H9 (cell line): ENCODE measurements at regions not wholly inside any gene's neighbourhood (a gene's known extent, or its start where the extent isn't known, plus 50 kb on each side); places are given as distances from the start of the nearest gene placed in this dataset.

Experiments
- DNase-seq: peaks from one replicate; pipeline ENCODE4 v3.0.0-alpha.2; 2017
- H2AFZ ChIP-seq: one replicate; pipeline ENCODE4 v1.6.1; 2013; ENCODE audit warnings: mild to moderate bottlenecking, low read length, control low read depth, moderate library complexity
- H2AK5ac ChIP-seq: 2 replicates; pipeline ENCODE4 v1.6.1; 2013; ENCODE audit warnings: low read length, control low read depth, mixed read lengths; ENCODE audit not compliant: insufficient read length
- H2BK120ac ChIP-seq: one replicate; pipeline ENCODE4 v1.6.1; 2013; ENCODE audit warnings: low read depth, mild to moderate bottlenecking, low read length, control low read depth, inconsistent platforms; ENCODE audit not compliant: poor library complexity, severe bottlenecking
- H2BK12ac ChIP-seq: 2 replicates; pipeline ENCODE4 v1.6.1; 2013; ENCODE audit warnings: low read length, control low read depth, mixed read lengths, low read depth; ENCODE audit not compliant: insufficient read length
- H2BK15ac ChIP-seq: 2 replicates; pipeline ENCODE4 v1.6.1; 2013; ENCODE audit warnings: low read depth, low read length, control low read depth
- H2BK20ac ChIP-seq: one replicate; pipeline ENCODE4 v1.6.1; 2013; ENCODE audit warnings: low read depth, mild to moderate bottlenecking, low read length, control low read depth, inconsistent platforms; ENCODE audit not compliant: poor library complexity, severe bottlenecking
- H2BK5ac ChIP-seq: 2 replicates; pipeline ENCODE4 v1.6.1; 2013; ENCODE audit warnings: low read length, control low read depth, mixed read lengths; ENCODE audit not compliant: insufficient read length
- H3K14ac ChIP-seq: 2 replicates; pipeline ENCODE4 v1.6.1; 2013; ENCODE audit warnings: low read length, control low read depth; ENCODE audit not compliant: insufficient read depth
- H3K18ac ChIP-seq: 2 replicates; pipeline ENCODE4 v1.6.1; 2013; ENCODE audit warnings: low read depth, mild to moderate bottlenecking, mixed read lengths, low read length, control low read depth; ENCODE audit not compliant: insufficient read length
- H3K23ac ChIP-seq: 2 replicates; pipeline ENCODE4 v1.6.1; 2013; ENCODE audit warnings: low read length, control low read depth, mixed read lengths, low read depth; ENCODE audit not compliant: insufficient read length
- H3K23me2 ChIP-seq: 2 replicates; pipeline ENCODE4 v1.6.1; 2013; ENCODE audit warnings: low read depth, mild to moderate bottlenecking, mixed read lengths, low read length, control low read depth; ENCODE audit not compliant: insufficient read length, poor library complexity, severe bottlenecking
- H3K27ac ChIP-seq: 2 replicates; pipeline ENCODE4 v1.5.1; 2013; ENCODE audit warnings: low read length, control low read depth, mixed read lengths, low read depth; ENCODE audit not compliant: insufficient read length
- H3K27me3 ChIP-seq: 2 replicates; pipeline ENCODE4 v1.6.1; 2013; ENCODE audit warnings: low read length, control low read depth, inconsistent platforms; ENCODE audit not compliant: insufficient read depth
- H3K4ac ChIP-seq: 2 replicates; pipeline ENCODE4 v1.6.1; 2013; ENCODE audit warnings: low read depth, mild to moderate bottlenecking, control low read depth, inconsistent platforms, low read length, moderate library complexity
- H3K4me1 ChIP-seq: 2 replicates; pipeline ENCODE4 v1.6.1; 2013; ENCODE audit warnings: low read length, control low read depth, inconsistent platforms; ENCODE audit not compliant: insufficient read depth
- H3K4me2 ChIP-seq: 2 replicates; pipeline ENCODE4 v1.6.1; 2013; ENCODE audit warnings: low read length, control low read depth, mixed read lengths; ENCODE audit not compliant: insufficient read length, insufficient read depth
- H3K56ac ChIP-seq: 2 replicates; pipeline ENCODE4 v1.6.1; 2013; ENCODE audit warnings: low read depth, mild to moderate bottlenecking, mixed read lengths, low read length, control low read depth; ENCODE audit not compliant: insufficient read length
- H3K79me1 ChIP-seq: 2 replicates; pipeline ENCODE4 v1.6.1; 2013; ENCODE audit warnings: low read depth, mild to moderate bottlenecking, moderate library complexity, low read length, control low read depth, inconsistent platforms; ENCODE audit not compliant: insufficient read depth, poor library complexity, severe bottlenecking
- H3K79me2 ChIP-seq: 2 replicates; pipeline ENCODE4 v1.6.1; 2013; ENCODE audit warnings: low read length, control low read depth, inconsistent platforms; ENCODE audit not compliant: insufficient read depth
- H3K9ac ChIP-seq: 2 replicates; pipeline ENCODE4 v1.6.1; 2013; ENCODE audit warnings: low read length, control low read depth, mixed read lengths; ENCODE audit not compliant: insufficient read length; ENCODE audit errors: extremely low read depth
- H3K9me3 ChIP-seq: one replicate; pipeline ENCODE4 v1.6.1; 2013; ENCODE audit warnings: low read depth, low read length, inconsistent platforms; ENCODE audit not compliant: control insufficient read depth
- H3T11ph ChIP-seq: one replicate; pipeline ENCODE4 v1.6.1; 2013; ENCODE audit warnings: mild to moderate bottlenecking, low read length, control low read depth, inconsistent platforms
- H4K20me1 ChIP-seq: one replicate; pipeline ENCODE4 v1.6.1; 2013; ENCODE audit not compliant: control insufficient read depth, insufficient read length, insufficient read depth
- H4K5ac ChIP-seq: 2 replicates; pipeline ENCODE4 v1.6.1; 2013; ENCODE audit warnings: low read depth, mild to moderate bottlenecking, mixed read lengths, low read length, control low read depth; ENCODE audit not compliant: insufficient read length
- H4K8ac ChIP-seq: replicated peaks from 2 replicates; pipeline ENCODE4 v1.6.1; 2013; ENCODE audit warnings: low read length, control low read depth, mixed read lengths, low read depth; ENCODE audit not compliant: insufficient read length
- H4K91ac ChIP-seq: 2 replicates; pipeline ENCODE4 v1.6.1; 2013; ENCODE audit warnings: low read depth, mild to moderate bottlenecking, moderate library complexity, mixed read lengths, low read length, control low read depth; ENCODE audit not compliant: insufficient read length
- H3K27ac Mint-ChIP-seq, 3 experiments: 2 replicates in 2 of 3; 3 replicates in 1 of 3; pipeline ENCODE4 v1.8.0; 2020 to 2021; ENCODE audit warnings: mixed read lengths in 3 of 3, mild to moderate bottlenecking in 1 of 3, moderate library complexity in 1 of 3
- H3K27me3 Mint-ChIP-seq: 2 replicates; pipeline ENCODE4 v1.8.0; 2021; ENCODE audit warnings: low read depth, mild to moderate bottlenecking, moderate library complexity, mixed read lengths
- H3K36me3 Mint-ChIP-seq, 3 experiments: 2 replicates in 2 of 3; 3 replicates in 1 of 3; pipeline ENCODE4 v1.8.0; 2020 to 2021; ENCODE audit warnings: low read depth in 3 of 3, mixed read lengths in 3 of 3; ENCODE audit not compliant: insufficient read depth in 1 of 3
- H3K4me1 Mint-ChIP-seq, 2 experiments: 2 replicates each; pipeline ENCODE4 v1.8.0; 2020; ENCODE audit warnings: mixed read lengths in 2 of 2
- H3K4me3 Mint-ChIP-seq, 2 experiments: 2 replicates in 1 of 2; 3 replicates in 1 of 2; pipeline ENCODE4 v1.8.0; 2020 to 2021; ENCODE audit warnings: mild to moderate bottlenecking in 2 of 2, mixed read lengths in 2 of 2, moderate library complexity in 1 of 2
- H3K9me3 Mint-ChIP-seq, 2 experiments: 2 replicates in 1 of 2; 3 replicates in 1 of 2; pipeline ENCODE4 v1.8.0; 2020; ENCODE audit warnings: mild to moderate bottlenecking in 2 of 2, mixed read lengths in 2 of 2, moderate library complexity in 1 of 2
- WGBS: extraction: QIAGEN DNeasy Blood & Tissue Kit; methylation state at CpG from one replicate; pipeline ENCODE4 v1.1.7; 2013; ENCODE audit warnings: missing lambda C conversion rate, low lambda C conversion rate, mixed read lengths; ENCODE audit not compliant: insufficient read length; ENCODE audit errors: extremely low coverage; 5-methylcytosine and 5-hydroxymethylcytosine counted together
- TF ChIP-seq, protein P1 (sequence below): fragments of 200-600 bp; sonication (generic); conservative IDR thresholded peaks from 3 replicates; pipeline ENCODE4 v1.8.0; 2021; ENCODE audit warnings: antibody characterized with exemption, mild to moderate bottlenecking

GRCh38 chr16:54203384-54203783 lies 83.2 kb downstream of the IRX3 start:
- H3K4ac ChIP-seq, result no peak overlapping the region
- H2BK20ac ChIP-seq, result no peak overlapping the region
- no peak overlapping the region for H3K18ac ChIP-seq
- H3K9me3 ChIP-seq, result no peaks in the 10 kb centered on the region
- no peaks in the 10 kb centered on the region for H3K23me2 ChIP-seq
- H3K4me2 ChIP-seq, result no peak overlapping the region
- H3K79me1 ChIP-seq, result no peaks in the 10 kb centered on the region
- H3K4me1 Mint-ChIP-seq, result peaks cover 4 to 14% of the 10 kb centered on the region in 2 experiments; a peak in 3 of 4 replicates
- no peak overlapping the region for H2BK12ac ChIP-seq
- H4K5ac ChIP-seq, result no peak overlapping the region
- H2AFZ ChIP-seq, result no peak overlapping the region
- H3K36me3 Mint-ChIP-seq, result no peaks in the 10 kb centered on the region; a peak in 1 of 7 replicates
- H3K56ac ChIP-seq, result no peak overlapping the region
- no CpG with 5 or more reads among the region's 3 CpGs for WGBS
- H3K9me3 Mint-ChIP-seq, result no peaks in the 10 kb centered on the region; a peak in 2 of 5 replicates
- no peak overlapping the region; a peak in 1 of 7 replicates for H3K27ac Mint-ChIP-seq
- no peak overlapping the region for H2BK15ac ChIP-seq
- H2AK5ac ChIP-seq, result no peak overlapping the region
- H4K91ac ChIP-seq, result no peak overlapping the region
- TF ChIP-seq, protein P1, sequence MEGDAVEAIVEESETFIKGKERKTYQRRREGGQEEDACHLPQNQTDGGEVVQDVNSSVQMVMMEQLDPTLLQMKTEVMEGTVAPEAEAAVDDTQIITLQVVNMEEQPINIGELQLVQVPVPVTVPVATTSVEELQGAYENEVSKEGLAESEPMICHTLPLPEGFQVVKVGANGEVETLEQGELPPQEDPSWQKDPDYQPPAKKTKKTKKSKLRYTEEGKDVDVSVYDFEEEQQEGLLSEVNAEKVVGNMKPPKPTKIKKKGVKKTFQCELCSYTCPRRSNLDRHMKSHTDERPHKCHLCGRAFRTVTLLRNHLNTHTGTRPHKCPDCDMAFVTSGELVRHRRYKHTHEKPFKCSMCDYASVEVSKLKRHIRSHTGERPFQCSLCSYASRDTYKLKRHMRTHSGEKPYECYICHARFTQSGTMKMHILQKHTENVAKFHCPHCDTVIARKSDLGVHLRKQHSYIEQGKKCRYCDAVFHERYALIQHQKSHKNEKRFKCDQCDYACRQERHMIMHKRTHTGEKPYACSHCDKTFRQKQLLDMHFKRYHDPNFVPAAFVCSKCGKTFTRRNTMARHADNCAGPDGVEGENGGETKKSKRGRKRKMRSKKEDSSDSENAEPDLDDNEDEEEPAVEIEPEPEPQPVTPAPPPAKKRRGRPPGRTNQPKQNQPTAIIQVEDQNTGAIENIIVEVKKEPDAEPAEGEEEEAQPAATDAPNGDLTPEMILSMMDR, result no peak
- no peaks in the 10 kb centered on the region for H4K20me1 ChIP-seq
- H3K27ac ChIP-seq, result no peak overlapping the region
- no peak overlapping the region for H3K23ac ChIP-seq
- no peak overlapping the region for H3T11ph ChIP-seq
- no peaks in the 10 kb centered on the region for H3K4me1 ChIP-seq
- peaks cover 16% of the 10 kb centered on the region for H3K27me3 Mint-ChIP-seq
- DNase-seq, result no peak
- H2BK5ac ChIP-seq, result no peak overlapping the region
- no peak overlapping the region for H3K4me3 Mint-ChIP-seq
- H3K79me2 ChIP-seq, result no peaks in the 10 kb centered on the region
- no peak overlapping the region for H3K9ac ChIP-seq
- no peaks in the 10 kb centered on the region for H3K27me3 ChIP-seq
- H4K8ac ChIP-seq, result no peak overlapping the region
- H3K14ac ChIP-seq, result no peak overlapping the region
- H2BK120ac ChIP-seq, result no peak overlapping the region
